ENCODE measurements at regions not wholly inside any gene's neighbourhood (a gene's known extent, or its start where the extent isn't known, plus 50 kb on each side); places are given as distances from the start of the nearest gene placed in this dataset.

GRCh38 chr5:124260921-124261515 lies 485.4 kb downstream of the ZNF608 start:
- TF ChIP-seq, protein P1, sequence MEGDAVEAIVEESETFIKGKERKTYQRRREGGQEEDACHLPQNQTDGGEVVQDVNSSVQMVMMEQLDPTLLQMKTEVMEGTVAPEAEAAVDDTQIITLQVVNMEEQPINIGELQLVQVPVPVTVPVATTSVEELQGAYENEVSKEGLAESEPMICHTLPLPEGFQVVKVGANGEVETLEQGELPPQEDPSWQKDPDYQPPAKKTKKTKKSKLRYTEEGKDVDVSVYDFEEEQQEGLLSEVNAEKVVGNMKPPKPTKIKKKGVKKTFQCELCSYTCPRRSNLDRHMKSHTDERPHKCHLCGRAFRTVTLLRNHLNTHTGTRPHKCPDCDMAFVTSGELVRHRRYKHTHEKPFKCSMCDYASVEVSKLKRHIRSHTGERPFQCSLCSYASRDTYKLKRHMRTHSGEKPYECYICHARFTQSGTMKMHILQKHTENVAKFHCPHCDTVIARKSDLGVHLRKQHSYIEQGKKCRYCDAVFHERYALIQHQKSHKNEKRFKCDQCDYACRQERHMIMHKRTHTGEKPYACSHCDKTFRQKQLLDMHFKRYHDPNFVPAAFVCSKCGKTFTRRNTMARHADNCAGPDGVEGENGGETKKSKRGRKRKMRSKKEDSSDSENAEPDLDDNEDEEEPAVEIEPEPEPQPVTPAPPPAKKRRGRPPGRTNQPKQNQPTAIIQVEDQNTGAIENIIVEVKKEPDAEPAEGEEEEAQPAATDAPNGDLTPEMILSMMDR (IDR thresholded peaks at IDR 0.05): no peak
- no peak for TF ChIP-seq POLR2A (IDR thresholded peaks at IDR 0.05)

Data from uterus (tissue), 2 donors.